Mammary epithelial cell (primary cell): ENCODE measurements at regions not wholly inside any gene's neighbourhood (a gene's known extent, or its start where the extent isn't known, plus 50 kb on each side); places are given as distances from the start of the nearest gene placed in this dataset.

Experiments
- CTCF ChIP-seq, 2 donors: IDR thresholded peaks in 1 of 2; conservative IDR thresholded peaks in 1 of 2; 2 replicates each; pipeline ENCODE4 v1.5.1; 2011 to 2012; ENCODE audit warnings: inconsistent platforms in 2 of 2, low read length in 2 of 2, mild to moderate bottlenecking in 2 of 2, control low read depth in 1 of 2, low read depth in 1 of 2; ENCODE audit not compliant: insufficient read depth in 1 of 2; ENCODE audit errors: extremely low read depth in 1 of 2
- EZH2 ChIP-seq: IDR thresholded peaks from 2 replicates; pipeline ENCODE4 v1.6.1; 2012; ENCODE audit warnings: low read length, inconsistent platforms, borderline replicate concordance

DNA sequence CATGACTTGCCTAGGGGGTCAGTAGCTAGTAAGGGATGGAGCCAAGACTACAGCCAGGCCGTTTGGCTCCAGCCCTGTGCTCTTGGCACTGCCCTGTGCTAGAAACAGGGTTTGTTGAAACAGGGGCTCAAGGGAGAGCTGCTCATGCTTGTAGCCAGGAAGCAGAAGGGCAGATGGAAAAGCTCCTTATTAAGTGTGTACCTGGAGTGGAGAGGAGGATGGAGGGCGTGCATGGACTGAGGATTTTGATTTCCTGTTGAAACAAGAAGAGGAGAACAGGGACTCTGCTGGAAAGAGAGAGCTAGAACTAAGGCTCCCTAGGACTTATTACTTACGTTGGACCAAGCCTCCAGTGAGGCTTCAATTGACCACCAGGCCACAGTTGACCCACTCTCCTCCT is 363.0 kb downstream of the MID1IP1 start:
- TF ChIP-seq CTCF (conservative IDR thresholded peaks at IDR 0.05 in 1 of 2, IDR thresholded peaks at IDR 0.05 in 1 of 2; ENCODE audit: extremely low read depth in 1 of 2, insufficient read depth in 1 of 2, low read depth in 1 of 2, low read length in 2 of 2): no peak
- no peak for TF ChIP-seq EZH2
